Neural cell (in vitro differentiated cells): ENCODE measurements at regions not wholly inside any gene's neighbourhood (a gene's known extent, or its start where the extent isn't known, plus 50 kb on each side); places are given as distances from the start of the nearest gene placed in this dataset.

ENCODE experiments used
- H2AFZ ChIP-seq: fragments of 200-600, 300-800 bp; sonication (generic), shearing (Covaris generic); 2 replicates; pipeline ENCODE4 v1.6.0; 2014; ENCODE audit warnings: low read depth, mild to moderate bottlenecking, antibody characterized with exemption, low read length, moderate library complexity
- H3F3A ChIP-seq: fragments of 200-600 bp; shearing (Covaris generic); 2 replicates; pipeline ENCODE4 v1.6.1; 2016; ENCODE audit warnings: mild to moderate bottlenecking, moderate library complexity, mixed read lengths, antibody characterized with exemption, low read length; ENCODE audit not compliant: insufficient read depth, poor library complexity, severe bottlenecking
- H3K27ac ChIP-seq: fragments of 200-600, 300-800 bp; sonication (generic), shearing (Covaris generic); 2 replicates; pipeline ENCODE4 v1.5.1; 2014; ENCODE audit warnings: mild to moderate bottlenecking, low read length, moderate library complexity
- H3K27me3 ChIP-seq: fragments of 300-800, 200-600 bp; sonication (generic), shearing (Covaris generic); 2 replicates; pipeline ENCODE4 v1.6.0; 2014; ENCODE audit warnings: mild to moderate bottlenecking, low read depth, low read length, moderate library complexity; ENCODE audit not compliant: insufficient read depth
- H3K36me3 ChIP-seq: fragments of 300-800, 200-600 bp; sonication (generic), shearing (Covaris generic); 2 replicates; pipeline ENCODE4 v1.5.1; 2014; ENCODE audit warnings: mild to moderate bottlenecking, antibody characterized with exemption, low read length, moderate library complexity; ENCODE audit not compliant: insufficient read depth
- H3K4me2 ChIP-seq: fragments of 300-800, 200-600 bp; sonication (generic), shearing (Covaris generic); 2 replicates; pipeline ENCODE4 v1.6.0; 2014; ENCODE audit warnings: mild to moderate bottlenecking, low read length
- H3K4me3 ChIP-seq: fragments of 300-800, 200-600 bp; sonication (generic), shearing (Covaris generic); 2 replicates; pipeline ENCODE4 v1.5.1; 2014; ENCODE audit warnings: mild to moderate bottlenecking, low read length, moderate library complexity
- H3K79me2 ChIP-seq: fragments of 200-600 bp; shearing (Covaris generic); replicated peaks from 2 replicates; pipeline ENCODE4 v1.6.0; 2014; ENCODE audit warnings: mild to moderate bottlenecking, low read length, moderate library complexity; ENCODE audit not compliant: insufficient read depth
- H3K9ac ChIP-seq: fragments of 300-800, 200-600 bp; sonication (generic), shearing (Covaris generic); 2 replicates; pipeline ENCODE4 v1.6.1; 2016; ENCODE audit warnings: mild to moderate bottlenecking, low read length, mixed read lengths
- H3K9me2 ChIP-seq: fragments of 200-600 bp; shearing (Covaris generic); 2 replicates; pipeline ENCODE4 v1.6.1; 2016; ENCODE audit warnings: mild to moderate bottlenecking, low read length, mixed read lengths; ENCODE audit not compliant: insufficient read depth
- H3K9me3 ChIP-seq: fragments of 200-600, 300-800 bp; sonication (generic), shearing (Covaris generic); 2 replicates; pipeline ENCODE4 v1.6.1; 2016; ENCODE audit warnings: mild to moderate bottlenecking, mixed run types, low read length, moderate library complexity, mixed read lengths
- H4K20me1 ChIP-seq: fragments of 200-600 bp; shearing (Covaris generic); 2 replicates; pipeline ENCODE4 v1.6.1; 2016; ENCODE audit warnings: mild to moderate bottlenecking, mixed run types; ENCODE audit not compliant: insufficient read depth
- CTCF ChIP-seq: fragments of 450-650 bp; IDR thresholded peaks from 2 replicates; pipeline ENCODE4 v1.5.1; 2014; ENCODE audit warnings: antibody characterized with exemption, mild to moderate bottlenecking, moderate library complexity; ENCODE audit not compliant: poor library complexity, severe bottlenecking
- EP300 ChIP-seq: fragments of 450-650 bp; conservative IDR thresholded peaks from 2 replicates; pipeline ENCODE4 v1.6.1; 2014; ENCODE audit warnings: antibody characterized with exemption, mild to moderate bottlenecking, moderate library complexity; ENCODE audit not compliant: poor library complexity, severe bottlenecking
- EZH2 ChIP-seq: fragments of 200-600, 300-800 bp; shearing (Covaris generic), sonication (generic); IDR thresholded peaks from 2 replicates; pipeline ENCODE4 v1.6.1; 2014; ENCODE audit warnings: antibody characterized with exemption, low read length, borderline replicate concordance, mild to moderate bottlenecking; ENCODE audit not compliant: insufficient read depth, poor library complexity, severe bottlenecking
- MXI1 ChIP-seq: fragments of 450-650 bp; conservative IDR thresholded peaks from 2 replicates; pipeline ENCODE4 v1.6.1; 2014; ENCODE audit warnings: antibody characterized with exemption, mild to moderate bottlenecking; ENCODE audit not compliant: poor library complexity, severe bottlenecking
- POLR2AphosphoS5 ChIP-seq: IDR thresholded peaks from 2 replicates; pipeline ENCODE4 v1.6.1; 2012
- RAD21 ChIP-seq: fragments of 450-650 bp; conservative IDR thresholded peaks from 2 replicates; pipeline ENCODE4 v1.6.1; 2014; ENCODE audit warnings: antibody characterized with exemption, mild to moderate bottlenecking, moderate library complexity
- REST ChIP-seq: IDR thresholded peaks from 2 replicates; pipeline ENCODE4 v1.6.1; 2012; ENCODE audit warnings: borderline replicate concordance
- SMC3 ChIP-seq: fragments of 450-650 bp; conservative IDR thresholded peaks from 2 replicates; pipeline ENCODE4 v1.6.1; 2014; ENCODE audit warnings: antibody characterized with exemption, mild to moderate bottlenecking, moderate library complexity; ENCODE audit not compliant: poor library complexity
- TAF1 ChIP-seq: IDR thresholded peaks from 2 replicates; pipeline ENCODE4 v1.6.1; 2012; ENCODE audit warnings: low read depth

GRCh38 chr12:13534645-13535398, 338.3 kb downstream of the EMP1 start:
- Histone ChIP-seq H3K36me3 (no peaks in the 10 kb centered on the region), H3K4me3 (no peak overlapping the region), H3K9me3 (no peaks in the 10 kb centered on the region), H3K79me2 (no peaks in the 10 kb centered on the region), H3K27me3 (no peaks in the 10 kb centered on the region), H3K4me2 (no peak overlapping the region), H3F3A (no peaks in the 10 kb centered on the region), H2AFZ (no peak overlapping the region), H3K9ac (no peak overlapping the region), H3K27ac (no peak overlapping the region), H3K9me2 (no peaks in the 10 kb centered on the region), H4K20me1 (no peaks in the 10 kb centered on the region)
- TF ChIP-seq CTCF (peak; percentile 59), POLR2AphosphoS5 (no peak), SMC3 (peak; percentile 48), RAD21 (peak; percentile 40), MXI1 (no peak)

DNA sequence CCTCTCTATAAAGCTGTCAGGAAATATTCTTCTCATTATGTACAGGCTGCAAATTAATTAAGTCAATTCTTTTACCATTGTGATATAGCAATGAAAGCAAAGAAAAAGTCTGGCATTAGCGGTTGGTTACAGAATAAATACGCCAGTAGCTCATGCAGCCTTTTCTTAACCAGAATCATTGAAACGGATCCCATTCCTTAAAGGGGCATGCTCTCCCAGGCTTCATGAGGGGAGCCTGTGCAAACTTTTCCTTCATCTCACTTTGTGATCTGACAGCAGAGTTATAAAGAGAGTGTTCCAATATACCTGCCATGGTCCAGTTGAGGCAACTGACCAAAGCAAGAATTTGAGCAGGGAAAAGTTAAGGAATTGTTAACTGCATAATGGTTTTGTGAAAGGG, 337.7 kb downstream of the EMP1 start:
- H3K36me3 ChIP-seq: no peaks in the 10 kb centered on the region
- H3K4me2 ChIP-seq: no peak overlapping the region
- no peaks in the 10 kb centered on the region for H3F3A ChIP-seq
- H3K4me3 ChIP-seq: no peak overlapping the region
- H3K79me2 ChIP-seq: no peaks in the 10 kb centered on the region
- H3K9ac ChIP-seq: no peak overlapping the region
- no peaks in the 10 kb centered on the region for H3K9me3 ChIP-seq
- no peak overlapping the region for H3K27ac ChIP-seq
- no peak for TF ChIP-seq POLR2AphosphoS5
- no peak for TF ChIP-seq SMC3
- TF ChIP-seq TAF1: no peak
- TF ChIP-seq MXI1: no peak
- no peak for TF ChIP-seq EP300
- no peak for TF ChIP-seq REST
- TF ChIP-seq CTCF: no peak
- no peak for TF ChIP-seq RAD21
- no peak for TF ChIP-seq EZH2
- H4K20me1 ChIP-seq: no peaks in the 10 kb centered on the region
- no peaks in the 10 kb centered on the region for H3K9me2 ChIP-seq
- no peaks in the 10 kb centered on the region for H3K27me3 ChIP-seq
- no peak overlapping the region for H2AFZ ChIP-seq
